Erythroblast (primary cell): ENCODE measurements at regions not wholly inside any gene's neighbourhood (a gene's known extent, or its start where the extent isn't known, plus 50 kb on each side); places are given as distances from the start of the nearest gene placed in this dataset.
"Not testable (repeated sequence)": the region's sequence is repeated elsewhere in the genome, so short reads cannot be mapped to it uniquely, and the experiment has no call there.

Source experiments
- DNase-seq, 2 experiments: peaks; one replicate each; lab custom pipeline; 2025; lab: John Stamatoyannopoulos, UW
- GATA1 ChIP-seq: IDR thresholded peaks from 2 replicates; pipeline ENCODE4 v1.6.1; 2011; ENCODE audit warnings: low read depth, mild to moderate bottlenecking, control low read depth, low read length, moderate library complexity
- POLR2A ChIP-seq: IDR thresholded peaks from 2 replicates; pipeline ENCODE4 v1.6.1; 2011; ENCODE audit warnings: mild to moderate bottlenecking, low read length

DNA sequence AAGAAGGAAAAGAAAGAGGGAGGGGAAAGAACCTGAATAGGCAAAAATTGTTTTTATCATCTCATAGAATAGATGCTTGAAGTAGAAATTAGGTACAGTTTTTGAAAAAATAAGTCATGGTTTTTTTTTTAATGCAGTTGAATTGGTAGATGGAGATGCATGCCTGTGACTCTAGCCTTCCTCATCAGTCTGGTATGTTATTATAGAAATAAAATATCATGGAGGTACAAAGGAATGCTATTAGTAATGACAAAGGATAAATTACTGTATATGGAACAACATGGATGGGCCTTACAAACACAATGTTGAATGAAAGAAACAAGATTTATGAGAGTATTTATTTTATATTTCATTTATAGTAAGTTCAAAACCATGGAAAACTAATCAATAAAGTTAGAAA is 162.4 kb upstream of the GALNT15 start:
- no peak for TF ChIP-seq GATA1
- no peak for DNase-seq

DNA sequence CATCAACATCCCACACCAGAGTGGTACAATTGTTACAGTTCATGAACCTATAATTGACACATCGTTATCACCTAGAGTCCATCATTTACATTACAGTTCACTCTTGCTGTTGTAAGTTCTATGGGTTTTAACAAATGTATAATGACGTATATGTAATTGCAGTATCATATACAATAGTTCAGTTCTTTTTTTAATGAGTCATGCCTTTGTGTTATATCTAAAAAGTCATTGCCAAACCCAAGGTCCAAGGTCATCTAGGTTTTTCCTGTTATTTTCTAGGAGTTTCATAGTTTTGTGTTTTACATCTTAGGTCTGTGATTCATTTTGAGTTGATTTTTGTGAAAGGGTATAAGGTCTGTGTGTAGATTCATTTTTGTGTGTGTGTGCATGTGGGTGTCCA is 160.9 kb upstream of the GALNT15 start:
- TF ChIP-seq POLR2A = no peak
- no peak for TF ChIP-seq GATA1
- no peak for DNase-seq

DNA sequence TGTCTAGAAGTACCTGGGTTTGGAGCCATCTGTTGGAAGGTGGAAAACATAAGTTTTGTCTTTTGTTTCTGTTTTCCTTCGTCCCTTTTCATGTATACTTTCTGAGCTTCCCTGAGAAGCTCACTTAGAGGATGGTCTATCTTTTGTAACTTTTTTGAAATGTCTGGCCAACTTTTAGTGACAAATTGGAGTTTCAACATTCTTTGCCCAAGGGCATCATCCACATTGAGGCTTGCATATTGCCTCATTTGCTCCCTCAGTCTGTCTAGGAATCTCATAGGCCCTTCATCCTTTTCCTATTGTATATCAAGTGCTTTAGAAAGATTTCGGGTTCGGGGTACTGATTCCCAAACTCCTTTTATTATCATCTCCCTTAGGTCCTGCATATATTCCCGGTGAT is 152.7 kb upstream of the GALNT15 start:
- DNase-seq = not testable (repeated sequence)

DNA sequence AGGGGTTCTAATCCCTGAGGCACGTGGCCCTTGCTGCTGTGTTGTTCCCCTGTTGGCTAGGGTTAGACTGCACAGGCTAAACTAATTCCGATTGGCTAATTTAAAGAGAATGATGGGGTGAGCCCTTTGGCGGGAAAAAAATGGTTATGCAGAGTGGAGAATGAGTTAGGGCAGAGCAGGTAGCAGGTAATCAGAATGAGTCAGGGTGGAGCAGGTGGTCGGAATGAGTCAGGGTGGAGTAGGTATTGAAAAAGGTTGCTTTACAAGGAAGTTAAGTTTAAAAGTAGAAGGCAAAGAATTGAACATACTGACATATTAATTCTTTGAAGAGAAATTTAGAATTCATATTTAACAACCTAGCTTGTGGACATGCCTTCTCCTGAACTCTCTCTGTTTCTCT is 150.6 kb upstream of the GALNT15 start:
- not testable (repeated sequence) for DNase-seq

DNA sequence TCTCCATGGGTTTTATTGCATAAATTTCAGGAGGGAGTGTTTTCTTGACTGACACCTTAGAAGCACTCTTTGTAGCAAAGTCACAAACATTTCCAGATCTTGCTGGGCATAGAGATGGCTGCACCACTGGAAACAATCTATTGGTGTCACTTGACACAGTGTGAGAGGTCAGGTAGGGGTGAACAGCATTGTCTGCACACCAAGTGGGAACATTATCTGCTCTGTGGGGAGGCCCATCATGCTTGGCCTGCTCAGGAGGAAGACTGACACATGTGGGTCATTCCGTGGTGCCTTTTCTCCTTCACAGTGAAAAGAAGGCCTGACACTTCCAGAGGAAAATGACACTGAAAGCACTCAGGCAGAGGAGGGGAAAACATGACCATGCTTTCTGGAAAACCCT is 149.9 kb upstream of the GALNT15 start:
- no peak for DNase-seq
- TF ChIP-seq GATA1 (no peak), POLR2A (no peak)

DNA sequence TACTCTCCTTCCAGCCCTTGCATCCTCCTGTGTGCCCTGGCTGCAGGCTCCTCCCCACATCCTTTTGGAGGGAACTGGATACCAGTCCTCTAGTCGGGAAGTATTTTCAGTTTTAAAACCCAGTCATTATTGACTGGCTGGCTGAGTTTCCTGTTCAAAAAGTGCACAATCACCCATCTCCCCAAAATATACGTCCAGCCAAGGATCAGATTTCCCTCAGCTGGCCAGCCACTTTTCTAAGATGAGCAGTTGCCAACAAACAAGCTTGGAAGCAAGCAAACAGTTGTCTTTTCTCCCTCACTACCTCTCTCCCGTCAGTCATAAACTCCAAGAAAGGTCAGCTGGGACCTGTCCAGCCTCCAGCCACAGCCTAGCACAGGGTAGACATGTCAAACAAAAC is 147.7 kb upstream of the GALNT15 start:
- TF ChIP-seq GATA1 = no peak
- no peak for TF ChIP-seq POLR2A
- no peak for DNase-seq

DNA sequence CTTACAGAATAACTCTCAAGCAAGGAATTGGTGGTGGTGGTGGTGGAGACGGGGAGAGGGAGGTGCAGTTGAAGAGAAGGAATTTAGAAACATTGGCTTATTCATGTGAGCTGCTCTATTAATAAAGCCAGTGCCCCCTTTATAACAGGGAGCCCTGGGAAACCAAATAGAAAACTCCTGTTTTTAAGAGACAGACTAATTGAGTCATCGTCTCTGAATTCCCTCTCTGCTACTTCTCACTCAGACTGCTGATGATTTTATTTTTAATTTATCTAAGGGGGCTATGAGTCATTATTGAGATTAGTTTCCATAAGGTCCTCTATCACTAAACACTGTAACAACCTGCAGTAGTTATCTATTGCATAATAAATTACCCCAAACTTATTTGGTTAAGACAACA is 145.9 kb upstream of the GALNT15 start:
- no peak for DNase-seq

DNA sequence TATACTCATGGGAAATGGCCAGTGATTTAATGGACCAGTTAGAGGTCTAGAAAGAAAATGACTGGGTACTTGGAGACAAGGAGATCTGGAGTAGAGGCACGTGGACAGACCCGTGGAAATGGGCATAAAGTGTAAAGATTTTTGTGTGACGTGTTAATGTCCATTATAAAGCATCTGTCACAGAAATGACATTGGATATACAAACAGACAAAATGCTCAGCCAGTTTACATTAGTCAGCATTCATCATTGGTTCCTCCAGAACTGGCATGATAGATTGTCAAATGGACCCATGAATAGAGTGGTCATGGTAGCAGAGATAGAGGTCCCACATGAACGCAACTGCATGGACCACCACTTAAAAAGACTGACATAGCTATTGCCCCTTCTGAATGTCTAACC is 144.1 kb upstream of the GALNT15 start:
- TF ChIP-seq POLR2A (no peak), GATA1 (no peak)
- no peak for DNase-seq

More for the DNA sequence above, 145.9 kb upstream of the GALNT15 start:
- TF ChIP-seq GATA1 (no peak), POLR2A (no peak)

DNA sequence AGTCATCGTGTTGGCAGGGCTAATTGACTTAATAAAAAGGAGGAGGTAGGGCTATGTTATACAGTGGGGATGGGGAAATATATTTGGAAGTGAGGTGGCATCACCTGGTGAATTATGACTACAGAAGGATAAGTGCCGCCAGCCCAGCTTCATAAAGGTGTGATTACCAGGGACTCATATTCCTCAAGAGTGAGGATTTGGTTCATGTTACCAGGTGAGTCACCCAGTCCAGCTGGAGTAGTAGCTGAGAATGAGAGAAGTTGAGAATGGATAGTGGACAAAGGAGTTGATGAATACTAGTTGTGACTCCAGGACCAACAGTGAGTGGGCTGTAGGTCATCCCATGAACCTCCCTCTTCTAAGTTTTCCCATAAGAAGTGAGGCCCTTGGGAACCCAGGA is 143.0 kb upstream of the GALNT15 start:
- no peak for TF ChIP-seq GATA1
- no peak for DNase-seq

DNA sequence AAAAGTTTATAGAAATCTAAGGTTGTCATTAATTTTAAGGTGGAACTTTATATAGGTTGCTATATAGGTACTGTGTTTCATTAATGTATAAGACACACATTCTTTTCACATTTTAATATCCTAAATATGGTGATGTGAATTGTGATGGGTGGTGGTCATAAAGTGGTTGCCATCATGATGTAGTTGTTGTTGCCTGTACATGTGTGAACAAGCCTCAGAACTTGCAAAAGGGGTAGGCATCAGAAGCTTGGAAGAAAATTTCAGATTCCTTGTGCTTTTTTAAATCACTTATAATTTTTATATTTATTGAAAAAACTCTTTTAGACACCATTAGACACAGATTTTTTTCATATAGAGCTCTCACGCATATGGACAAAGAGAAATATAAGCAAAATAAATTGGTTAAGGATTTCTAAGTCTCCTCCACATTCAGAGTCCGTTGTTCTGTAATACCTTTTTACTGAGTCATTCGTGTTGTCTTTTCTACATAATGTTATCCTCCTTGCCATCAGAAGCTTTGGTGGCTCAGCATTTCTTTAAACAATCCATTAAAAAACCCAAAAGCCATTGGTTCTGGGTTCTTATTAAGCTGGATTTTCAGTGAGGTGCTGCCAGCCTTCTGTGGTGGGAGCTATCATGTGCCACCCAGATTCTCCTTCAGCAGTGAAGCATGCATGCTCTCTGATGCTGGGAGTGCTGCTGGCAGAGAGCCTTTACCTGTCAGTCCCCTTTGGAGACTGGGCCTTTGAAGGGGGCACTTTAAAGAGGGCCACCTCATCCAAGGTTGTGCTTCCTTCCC is 140.4 kb upstream of the GALNT15 start:
- no peak for DNase-seq
- TF ChIP-seq GATA1 = no peak
- TF ChIP-seq POLR2A = no peak

DNA sequence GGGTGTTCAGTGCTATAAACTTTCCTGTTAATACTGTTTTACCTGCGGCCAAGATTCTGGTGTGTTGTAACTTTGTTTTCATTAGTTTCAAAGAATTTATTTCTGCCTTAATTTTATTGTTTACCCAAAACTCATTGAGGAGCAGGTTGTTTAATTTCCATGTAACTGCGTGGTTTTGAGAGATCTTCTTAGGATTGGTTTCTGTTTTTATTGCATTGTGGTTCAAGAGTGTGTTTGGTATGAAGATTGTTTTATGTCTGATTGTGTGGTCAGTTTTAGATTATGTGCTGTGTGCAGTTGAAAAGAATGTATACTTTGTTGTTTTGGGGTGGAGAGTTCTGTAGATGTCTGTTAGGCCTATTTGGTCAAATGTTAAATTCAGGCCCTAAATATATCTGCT is 133.5 kb upstream of the GALNT15 start:
- no peak for TF ChIP-seq POLR2A
- DNase-seq = no peak

DNA sequence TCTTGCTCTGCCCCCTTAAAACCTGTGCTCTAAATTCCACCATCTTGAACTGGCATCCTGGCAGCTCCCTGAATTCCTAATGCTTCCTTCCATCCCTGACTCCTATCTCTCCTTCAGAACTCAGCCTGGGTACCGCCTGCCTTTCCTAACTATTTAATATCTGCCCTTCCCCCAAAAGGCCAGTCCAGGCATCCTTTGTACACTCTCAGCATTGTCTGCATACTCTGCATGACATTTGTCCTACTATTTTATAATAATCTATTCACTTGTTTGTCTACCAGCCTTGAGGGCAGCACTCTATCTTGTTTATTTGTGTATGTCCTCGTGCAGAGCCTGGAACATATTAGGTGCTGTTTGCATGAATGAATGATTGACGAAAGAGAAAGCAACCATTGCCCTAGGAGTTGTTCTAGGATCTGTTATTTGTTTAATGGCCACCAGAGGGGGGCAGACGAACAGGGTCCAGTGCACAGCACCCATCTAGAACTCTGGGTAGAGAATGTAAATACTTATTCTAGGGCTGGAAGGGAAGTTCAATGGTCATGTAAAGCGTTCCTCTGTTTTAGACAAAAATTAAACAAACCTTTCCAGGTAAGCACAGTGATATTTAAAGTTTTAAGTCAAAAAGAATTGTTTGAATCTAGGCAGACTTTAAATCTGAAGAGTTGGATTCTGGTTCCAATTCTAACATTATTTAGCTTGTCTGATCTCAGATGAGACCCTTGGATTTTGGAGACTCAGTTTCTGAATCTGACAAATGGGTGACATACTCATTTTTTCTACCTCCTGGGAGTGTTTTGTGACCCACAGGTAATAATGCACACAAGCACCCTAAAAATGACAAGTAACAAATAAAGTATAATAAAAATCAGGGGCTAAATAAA is 125.8 kb upstream of the GALNT15 start:
- DNase-seq = peak; percentile 51 to 71
- TF ChIP-seq GATA1 (no peak), POLR2A (no peak)

DNA sequence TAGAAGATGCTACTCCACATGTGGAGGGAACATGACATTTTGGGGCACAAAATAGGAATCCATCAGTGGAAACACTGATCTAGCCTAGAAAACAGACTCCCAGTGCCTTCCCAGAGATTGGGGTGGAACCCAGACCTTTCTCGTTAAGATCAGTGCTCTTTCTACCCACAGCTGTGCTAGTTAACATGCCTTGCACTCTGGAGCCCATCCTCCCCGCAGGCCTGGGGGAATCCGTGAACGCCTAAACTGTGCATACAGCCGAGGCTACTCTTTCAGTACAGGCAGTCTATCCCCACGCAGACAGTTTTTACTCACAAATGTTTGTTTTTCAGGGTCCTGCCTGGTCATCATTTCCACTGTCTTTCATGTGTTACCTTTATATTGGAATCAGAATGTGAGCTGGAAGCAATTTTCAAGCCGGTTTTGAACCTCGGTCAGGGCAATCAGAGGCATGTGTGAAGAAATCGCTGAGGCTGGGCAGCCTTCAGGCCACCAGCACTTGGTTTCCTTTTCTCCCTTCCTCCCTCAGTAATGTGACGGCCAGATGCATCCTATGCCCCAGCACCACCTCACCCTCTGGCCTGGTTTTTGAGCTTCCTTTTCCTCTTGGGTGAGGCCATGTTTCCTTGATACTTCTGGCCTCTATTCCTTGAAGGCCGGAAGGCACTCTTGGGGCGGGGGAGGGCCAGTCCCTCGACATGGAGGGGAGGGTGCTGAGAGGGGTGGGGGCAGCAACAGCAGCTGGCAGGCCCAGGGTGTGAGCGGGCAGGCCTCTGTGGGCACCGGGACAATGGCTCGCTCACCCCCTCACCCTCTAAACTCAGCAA is 123.6 kb upstream of the GALNT15 start:
- no peak for TF ChIP-seq POLR2A
- TF ChIP-seq GATA1 = no peak
- DNase-seq = no peak

DNA sequence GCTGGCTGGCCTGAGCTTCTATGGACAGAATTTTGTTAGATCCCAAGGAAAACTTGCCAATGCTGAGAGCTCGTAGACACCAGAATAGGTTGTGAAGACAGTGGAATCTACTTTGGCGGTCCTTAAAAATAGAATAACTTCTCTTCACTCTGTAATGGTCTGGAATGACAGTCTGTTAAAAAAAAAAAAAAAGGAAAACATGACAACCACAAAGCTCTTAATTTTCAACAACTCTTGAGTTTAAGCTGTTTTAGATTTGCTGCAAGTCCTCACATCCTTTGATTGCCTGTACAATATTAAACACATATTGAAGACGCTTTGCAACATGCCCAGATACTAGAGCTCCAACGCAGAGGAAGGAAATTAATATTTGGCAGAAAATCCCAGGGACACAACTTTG is 122.8 kb upstream of the GALNT15 start:
- TF ChIP-seq GATA1 (no peak), POLR2A (no peak)
- DNase-seq = no peak

DNA sequence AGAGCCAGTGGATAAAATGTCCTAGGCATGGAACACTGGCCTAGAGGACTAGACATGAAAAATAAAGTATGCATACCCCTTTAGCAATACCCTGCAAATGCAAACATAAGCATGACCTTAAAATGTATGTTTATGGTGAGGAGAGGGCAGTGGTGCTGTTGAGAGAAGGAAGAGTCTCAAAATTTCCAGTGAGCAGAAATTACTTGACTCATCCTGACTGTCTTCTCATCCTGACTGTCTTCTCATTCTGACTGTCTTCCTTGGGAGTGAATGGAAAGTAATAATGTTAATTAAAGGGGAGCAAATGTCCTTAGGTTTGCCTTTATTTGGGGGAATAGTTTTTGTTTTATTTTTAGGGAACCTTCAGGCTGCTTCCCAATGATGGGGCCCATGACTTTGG is 121.5 kb upstream of the GALNT15 start:
- TF ChIP-seq POLR2A (no peak), GATA1 (no peak)
- no peak for DNase-seq
